WTC11 (cell line): ENCODE measurements at regions not wholly inside any gene's neighbourhood (a gene's known extent, or its start where the extent isn't known, plus 50 kb on each side); places are given as distances from the start of the nearest gene placed in this dataset.

Experiments used
- ATF3 ChIP-seq: sonication (generic); formaldehyde crosslinking; conservative IDR thresholded peaks from 2 replicates; pipeline ENCODE4 v1.8.1; 2022; ENCODE audit warnings: mild to moderate bottlenecking, missing genetic modification reagents
- CTCF ChIP-seq: fragments of 200-600 bp; IDR thresholded peaks from 2 replicates; pipeline ENCODE4 v1.8.0; 2022; ENCODE audit warnings: antibody characterized with exemption
- ETV6 ChIP-seq: sonication (generic); formaldehyde crosslinking; IDR thresholded peaks from 2 replicates; pipeline ENCODE4 v1.8.1; 2022; ENCODE audit warnings: mild to moderate bottlenecking, missing genetic modification reagents
- FOXP1 ChIP-seq: sonication (generic); formaldehyde crosslinking; IDR thresholded peaks from 2 replicates; pipeline ENCODE4 v1.8.0; 2022; ENCODE audit warnings: missing genetic modification reagents, mild to moderate bottlenecking, moderate library complexity, borderline replicate concordance
- GABPB1 ChIP-seq: sonication (generic); formaldehyde crosslinking; IDR thresholded peaks from 2 replicates; pipeline ENCODE4 v1.8.1; 2023; ENCODE audit warnings: mild to moderate bottlenecking, missing genetic modification reagents
- MAX ChIP-seq: sonication (generic); formaldehyde crosslinking; IDR thresholded peaks from 2 replicates; pipeline ENCODE4 v1.8.0; 2022; ENCODE audit warnings: mild to moderate bottlenecking, missing genetic modification reagents
- MLX ChIP-seq: sonication (generic); formaldehyde crosslinking; IDR thresholded peaks from 2 replicates; pipeline ENCODE4 v1.8.1; 2023; ENCODE audit warnings: mild to moderate bottlenecking, missing genetic modification reagents, moderate library complexity
- NFYB ChIP-seq: sonication (generic); formaldehyde crosslinking; conservative IDR thresholded peaks from 2 replicates; pipeline ENCODE4 v1.8.0; 2022; ENCODE audit warnings: low read depth, missing genetic modification reagents
- SP1 ChIP-seq: sonication (generic); formaldehyde crosslinking; conservative IDR thresholded peaks from 2 replicates; pipeline ENCODE4 v1.8.1; 2022; ENCODE audit warnings: missing genetic modification reagents
- ZBTB21 ChIP-seq: sonication (generic); formaldehyde crosslinking; IDR thresholded peaks from 2 replicates; pipeline ENCODE4 v1.8.1; 2023; ENCODE audit warnings: mild to moderate bottlenecking, missing genetic modification reagents, borderline replicate concordance
- TF ChIP-seq, protein P1 (sequence below): sonication (generic); formaldehyde crosslinking; conservative IDR thresholded peaks from 2 replicates; pipeline ENCODE4 v1.8.1; 2023; ENCODE audit warnings: mild to moderate bottlenecking, low read depth, missing genetic modification reagents, moderate library complexity

- TF ChIP-seq CTCF (no peak), MAX (CRISPR knock-in tag) (no peak), FOXP1 (no peak), ETV6 (CRISPR knock-in tag) (no peak), ATF3 (CRISPR knock-in tag) (no peak), MLX (CRISPR knock-in tag) (no peak), GABPB1 (CRISPR knock-in tag) (no peak), NFYB (CRISPR knock-in tag) (no peak), ZBTB21 (CRISPR knock-in tag) (no peak), SP1 (CRISPR knock-in tag) (no peak)
- TF ChIP-seq, protein P1, sequence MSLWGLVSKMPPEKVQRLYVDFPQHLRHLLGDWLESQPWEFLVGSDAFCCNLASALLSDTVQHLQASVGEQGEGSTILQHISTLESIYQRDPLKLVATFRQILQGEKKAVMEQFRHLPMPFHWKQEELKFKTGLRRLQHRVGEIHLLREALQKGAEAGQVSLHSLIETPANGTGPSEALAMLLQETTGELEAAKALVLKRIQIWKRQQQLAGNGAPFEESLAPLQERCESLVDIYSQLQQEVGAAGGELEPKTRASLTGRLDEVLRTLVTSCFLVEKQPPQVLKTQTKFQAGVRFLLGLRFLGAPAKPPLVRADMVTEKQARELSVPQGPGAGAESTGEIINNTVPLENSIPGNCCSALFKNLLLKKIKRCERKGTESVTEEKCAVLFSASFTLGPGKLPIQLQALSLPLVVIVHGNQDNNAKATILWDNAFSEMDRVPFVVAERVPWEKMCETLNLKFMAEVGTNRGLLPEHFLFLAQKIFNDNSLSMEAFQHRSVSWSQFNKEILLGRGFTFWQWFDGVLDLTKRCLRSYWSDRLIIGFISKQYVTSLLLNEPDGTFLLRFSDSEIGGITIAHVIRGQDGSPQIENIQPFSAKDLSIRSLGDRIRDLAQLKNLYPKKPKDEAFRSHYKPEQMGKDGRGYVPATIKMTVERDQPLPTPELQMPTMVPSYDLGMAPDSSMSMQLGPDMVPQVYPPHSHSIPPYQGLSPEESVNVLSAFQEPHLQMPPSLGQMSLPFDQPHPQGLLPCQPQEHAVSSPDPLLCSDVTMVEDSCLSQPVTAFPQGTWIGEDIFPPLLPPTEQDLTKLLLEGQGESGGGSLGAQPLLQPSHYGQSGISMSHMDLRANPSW (CRISPR knock-in tag): no peak
Observed at GRCh38 chr2:58879834-58880233, 638.7 kb upstream of the FANCL start.
